Uterus (tissue), 3 donors: ENCODE measurements at regions not wholly inside any gene's neighbourhood (a gene's known extent, or its start where the extent isn't known, plus 50 kb on each side); places are given as distances from the start of the nearest gene placed in this dataset.

Source experiments
- DNase-seq, 2 donors: peaks; one replicate each; pipeline ENCODE4 v3.0.0-alpha.2; 2019 to 2020
- H3K27ac ChIP-seq, 2 donors: fragments of 200-600 bp; sonication (generic); 1 replicate in 1 of 2; 2 replicates in 1 of 2; pipeline ENCODE4 v1.5.1; 2016 to 2018
- H3K27me3 ChIP-seq, 2 donors: fragments of 200-600 bp; sonication (generic); one replicate each; pipeline ENCODE4 v1.5.1; 2018 to 2019; ENCODE audit warnings: control low read depth in 1 of 2
- H3K36me3 ChIP-seq, 2 donors: fragments of 200-600 bp; sonication (generic); one replicate each; pipeline ENCODE4 v1.5.1; 2019; ENCODE audit warnings: control low read depth in 1 of 2
- H3K4me1 ChIP-seq, 2 donors: fragments of 200-600 bp; sonication (generic); one replicate each; pipeline ENCODE4 v1.5.1; 2018 to 2019; ENCODE audit warnings: control low read depth in 1 of 2
- H3K4me3 ChIP-seq, 2 donors: fragments of 200-600 bp; sonication (generic); 1 replicate in 1 of 2; 2 replicates in 1 of 2; pipeline ENCODE4 v1.5.1; 2018 to 2019; ENCODE audit warnings: mild to moderate bottlenecking in 1 of 2
- H3K9me3 ChIP-seq, 2 donors: fragments of 200-600 bp; sonication (generic); one replicate each; pipeline ENCODE4 v1.5.1; 2019; ENCODE audit warnings: control low read depth in 1 of 2
- CTCF ChIP-seq, 4 experiments: fragments of 200-600 bp in 2 of 4; fragments of 450-650 bp in 2 of 4; sonication (generic) in 2 of 4; IDR thresholded peaks; one replicate each; pipeline ENCODE4 v1.5.1; 2016 to 2019; ENCODE audit warnings: antibody characterized with exemption in 4 of 4, mild to moderate bottlenecking in 2 of 4, moderate library complexity in 1 of 4
- POLR2A ChIP-seq, 2 donors: fragments of 450-650 bp; IDR thresholded peaks; one replicate each; pipeline ENCODE4 v1.6.1; 2016; ENCODE audit warnings: antibody characterized with exemption in 2 of 2, mild to moderate bottlenecking in 1 of 2, moderate library complexity in 1 of 2
- intact Hi-C: fragments of 100-400 bp; cut with DNase I; formaldehyde crosslinking; loops from one replicate; pipeline ENCODE4 v1.15.1; 2023; ENCODE audit warnings: low total_unique reads
- donor health status: DM: yes; HTN: yes; CAD: no.

- intact Hi-C loops: no loop called here
- no peak for DNase-seq
- no peaks in the 10 kb centered on the region for H3K9me3 ChIP-seq
- no peaks in the 10 kb centered on the region for H3K4me1 ChIP-seq
- H3K4me3 ChIP-seq: no peak overlapping the region
- H3K36me3 ChIP-seq: no peaks in the 10 kb centered on the region
- peaks cover 0 to 2% of the 10 kb centered on the region in 2 donors for H3K27me3 ChIP-seq
- TF ChIP-seq CTCF (IDR thresholded peaks at IDR 0.05) (no peak), POLR2A (IDR thresholded peaks at IDR 0.05) (no peak)
- no peak overlapping the region for H3K27ac ChIP-seq
These were observed 408.7 kb upstream of the PITX2 start for GRCh38 chr4:111031596-111031995.

GRCh38 chr4:111037591-111038360, 414.9 kb upstream of the PITX2 start:
- H3K4me3 ChIP-seq: no peak overlapping the region
- peaks cover 0 to 2% of the 10 kb centered on the region in 2 donors for H3K27me3 ChIP-seq
- no peak for TF ChIP-seq CTCF (IDR thresholded peaks at IDR 0.05)
- TF ChIP-seq POLR2A (IDR thresholded peaks at IDR 0.05): no peak
- no peaks in the 10 kb centered on the region for H3K4me1 ChIP-seq
- intact Hi-C loops: no loop called here
- no peaks in the 10 kb centered on the region for H3K9me3 ChIP-seq
- DNase-seq: no peak
- H3K27ac ChIP-seq: no peak overlapping the region
- H3K36me3 ChIP-seq: no peaks in the 10 kb centered on the region

- H3K36me3 ChIP-seq: no peaks in the 10 kb centered on the region
- H3K27ac ChIP-seq: no peak overlapping the region
- H3K9me3 ChIP-seq: no peaks in the 10 kb centered on the region
- no peak for TF ChIP-seq CTCF (IDR thresholded peaks at IDR 0.05)
- intact Hi-C loops: no loop called here
- no peak for DNase-seq
- no peak overlapping the region for H3K4me3 ChIP-seq
- H3K27me3 ChIP-seq: no peaks in the 10 kb centered on the region
- H3K4me1 ChIP-seq: no peaks in the 10 kb centered on the region
These were observed 418.0 kb upstream of the PITX2 start for GRCh38 chr4:111040904-111041303.

- H3K9me3 ChIP-seq: no peaks in the 10 kb centered on the region
- intact Hi-C loops: no loop called here
- TF ChIP-seq POLR2A (IDR thresholded peaks at IDR 0.05) (no peak), CTCF (IDR thresholded peaks at IDR 0.05) (no peak)
- no peak overlapping the region for H3K4me3 ChIP-seq
- no peaks in the 10 kb centered on the region for H3K27me3 ChIP-seq
- no peaks in the 10 kb centered on the region for H3K36me3 ChIP-seq
- H3K4me1 ChIP-seq: no peaks in the 10 kb centered on the region
- H3K27ac ChIP-seq: no peak overlapping the region
- DNase-seq: no peak
These were observed 420.4 kb upstream of the PITX2 start for GRCh38 chr4:111043286-111043685.

- no peaks in the 10 kb centered on the region for H3K36me3 ChIP-seq
- H3K9me3 ChIP-seq: no peaks in the 10 kb centered on the region
These were observed 423.1 kb upstream of the PITX2 start for GRCh38 chr4:111045992-111046391.

More at GRCh38 chr4:111045992-111046391, 423.1 kb upstream of the PITX2 start:
- Histone ChIP-seq H3K27me3 (no peaks in the 10 kb centered on the region), H3K27ac (no peak overlapping the region), H3K4me3 (no peak overlapping the region), H3K4me1 (no peaks in the 10 kb centered on the region)
- intact Hi-C loops: no loop called here
- DNase-seq: no peak
- no peak for TF ChIP-seq CTCF (IDR thresholded peaks at IDR 0.05)
- TF ChIP-seq POLR2A (IDR thresholded peaks at IDR 0.05): no peak
